ENCODE measurements at regions not wholly inside any gene's neighbourhood (a gene's known extent, or its start where the extent isn't known, plus 50 kb on each side); places are given as distances from the start of the nearest gene placed in this dataset.
A peak's percentile ranks its signal among the peaks of the same experiment; 100 is the strongest.

DNA sequence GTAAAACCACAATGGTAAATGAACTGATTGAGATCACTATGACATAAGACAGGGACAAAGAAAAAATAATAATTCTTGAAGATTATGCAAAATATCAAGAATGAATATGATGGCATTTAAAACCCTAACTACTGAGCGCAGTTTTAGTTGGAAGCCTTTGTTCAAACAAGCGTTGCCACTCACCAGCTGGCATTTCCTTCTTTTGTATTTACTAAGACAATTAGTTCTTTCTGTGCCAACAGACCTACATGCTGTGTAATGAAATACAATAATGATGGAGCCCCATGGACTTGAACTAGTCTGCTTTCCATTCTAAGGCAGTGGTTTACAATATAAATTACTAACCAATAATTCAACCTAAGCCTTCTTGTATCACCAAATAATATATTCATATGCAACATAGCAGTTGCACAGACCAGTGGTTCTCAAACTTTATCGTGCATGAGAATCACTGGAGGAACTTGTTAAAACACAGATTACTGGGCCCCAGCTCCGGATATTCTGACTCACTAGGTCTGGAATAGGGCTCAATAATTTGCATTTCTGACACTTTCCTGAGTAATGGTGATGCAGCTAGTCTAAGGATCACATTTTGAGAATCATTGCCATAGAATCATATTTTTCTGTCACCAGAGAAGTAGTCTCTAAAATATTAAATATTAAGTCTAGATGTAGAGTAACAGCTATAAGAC is 196.4 kb upstream of the MAGEB18 start:
- H3K27me3 ChIP-seq (replicated peaks; ENCODE audit: insufficient read depth, low read depth, low read length, poor library complexity): no peaks in the 10 kb centered on the region
- no peak for TF ChIP-seq EZH2 (IDR thresholded peaks at IDR 0.05; ENCODE audit: borderline replicate concordance, low read depth, low read length, poor library complexity, severe bottlenecking)
- TF ChIP-seq, protein P1, sequence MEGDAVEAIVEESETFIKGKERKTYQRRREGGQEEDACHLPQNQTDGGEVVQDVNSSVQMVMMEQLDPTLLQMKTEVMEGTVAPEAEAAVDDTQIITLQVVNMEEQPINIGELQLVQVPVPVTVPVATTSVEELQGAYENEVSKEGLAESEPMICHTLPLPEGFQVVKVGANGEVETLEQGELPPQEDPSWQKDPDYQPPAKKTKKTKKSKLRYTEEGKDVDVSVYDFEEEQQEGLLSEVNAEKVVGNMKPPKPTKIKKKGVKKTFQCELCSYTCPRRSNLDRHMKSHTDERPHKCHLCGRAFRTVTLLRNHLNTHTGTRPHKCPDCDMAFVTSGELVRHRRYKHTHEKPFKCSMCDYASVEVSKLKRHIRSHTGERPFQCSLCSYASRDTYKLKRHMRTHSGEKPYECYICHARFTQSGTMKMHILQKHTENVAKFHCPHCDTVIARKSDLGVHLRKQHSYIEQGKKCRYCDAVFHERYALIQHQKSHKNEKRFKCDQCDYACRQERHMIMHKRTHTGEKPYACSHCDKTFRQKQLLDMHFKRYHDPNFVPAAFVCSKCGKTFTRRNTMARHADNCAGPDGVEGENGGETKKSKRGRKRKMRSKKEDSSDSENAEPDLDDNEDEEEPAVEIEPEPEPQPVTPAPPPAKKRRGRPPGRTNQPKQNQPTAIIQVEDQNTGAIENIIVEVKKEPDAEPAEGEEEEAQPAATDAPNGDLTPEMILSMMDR (conservative IDR thresholded peaks at IDR 0.05; ENCODE audit: low read depth, low read length): no peak
- intact Hi-C loops (cut with micrococcal nuclease; ENCODE audit: unreplicated experiment): no loop called here
- H3K9me3 ChIP-seq (ENCODE audit: low read depth, low read length, poor library complexity, severe bottlenecking): peaks cover 8% of the 10 kb centered on the region
- H3K36me3 ChIP-seq (ENCODE audit: insufficient read depth, low read length, poor library complexity, severe bottlenecking): no peaks in the 10 kb centered on the region
- H3K27ac ChIP-seq (ENCODE audit: low read depth, low read length, poor library complexity, severe bottlenecking): no peak overlapping the region
- POLR2A ChIA-PET (ENCODE audit: low non-redundant PET): no interaction called here
- CTCF ChIA-PET: no interaction called here
- no TSS peak for BruUV-seq (replicated peaks)
- no peak for DNase-seq (ENCODE audit: low spot score)
- no peaks in the 10 kb centered on the region for H3K4me1 ChIP-seq (ENCODE audit: insufficient read depth, low read length, poor library complexity, severe bottlenecking)
- H3K4me3 ChIP-seq (ENCODE audit: low read depth, low read length, poor library complexity, severe bottlenecking): no peak overlapping the region

DNA sequence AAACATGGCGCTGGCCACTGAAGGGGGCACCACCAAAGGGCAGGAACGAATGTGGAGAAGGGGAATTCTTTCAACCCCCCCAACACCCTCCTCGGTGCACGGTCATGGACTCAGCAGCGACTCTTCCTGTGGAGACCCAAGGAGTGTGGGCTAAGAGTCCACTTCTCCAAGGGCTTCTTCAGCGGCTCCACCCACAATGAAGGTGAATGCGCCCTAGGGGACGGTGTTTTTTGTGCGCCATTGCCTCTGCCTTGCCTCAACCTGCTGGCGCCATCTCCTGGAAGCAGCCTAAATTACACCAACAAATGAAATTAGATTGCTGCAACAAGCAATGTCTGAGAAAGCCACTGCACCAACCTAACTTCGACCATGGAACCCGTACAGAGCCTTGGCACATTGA is 169.2 kb upstream of the MAGEB18 start:
- Histone ChIP-seq H3K9me3 (ENCODE audit: low read depth, low read length, poor library complexity, severe bottlenecking) (no peaks in the 10 kb centered on the region), H3K27ac (ENCODE audit: low read depth, low read length, poor library complexity, severe bottlenecking) (no peak overlapping the region), H3K36me3 (ENCODE audit: insufficient read depth, low read length, poor library complexity, severe bottlenecking) (no peaks in the 10 kb centered on the region), H3K27me3 (replicated peaks; ENCODE audit: insufficient read depth, low read depth, low read length, poor library complexity) (no peaks in the 10 kb centered on the region), H3K4me3 (ENCODE audit: low read depth, low read length, poor library complexity, severe bottlenecking) (no peak overlapping the region), H3K4me1 (ENCODE audit: insufficient read depth, low read length, poor library complexity, severe bottlenecking) (no peaks in the 10 kb centered on the region)
- TF ChIP-seq EZH2 (IDR thresholded peaks at IDR 0.05; ENCODE audit: borderline replicate concordance, low read depth, low read length, poor library complexity, severe bottlenecking): no peak
- TF ChIP-seq, protein P1 (conservative IDR thresholded peaks at IDR 0.05; ENCODE audit: low read depth, low read length): peak; percentile 83
- no TSS peak for BruUV-seq (replicated peaks)
- peak; percentile 65 for DNase-seq (ENCODE audit: low spot score)
- CTCF ChIA-PET: no interaction called here
- intact Hi-C loops (cut with micrococcal nuclease; ENCODE audit: unreplicated experiment): loop anchor here (1.0 kb wide), 2 partner anchors 248 to 446 kb away; no protein-coding TSS in a partner anchor
- POLR2A ChIA-PET (ENCODE audit: low non-redundant PET): no interaction called here

DNA sequence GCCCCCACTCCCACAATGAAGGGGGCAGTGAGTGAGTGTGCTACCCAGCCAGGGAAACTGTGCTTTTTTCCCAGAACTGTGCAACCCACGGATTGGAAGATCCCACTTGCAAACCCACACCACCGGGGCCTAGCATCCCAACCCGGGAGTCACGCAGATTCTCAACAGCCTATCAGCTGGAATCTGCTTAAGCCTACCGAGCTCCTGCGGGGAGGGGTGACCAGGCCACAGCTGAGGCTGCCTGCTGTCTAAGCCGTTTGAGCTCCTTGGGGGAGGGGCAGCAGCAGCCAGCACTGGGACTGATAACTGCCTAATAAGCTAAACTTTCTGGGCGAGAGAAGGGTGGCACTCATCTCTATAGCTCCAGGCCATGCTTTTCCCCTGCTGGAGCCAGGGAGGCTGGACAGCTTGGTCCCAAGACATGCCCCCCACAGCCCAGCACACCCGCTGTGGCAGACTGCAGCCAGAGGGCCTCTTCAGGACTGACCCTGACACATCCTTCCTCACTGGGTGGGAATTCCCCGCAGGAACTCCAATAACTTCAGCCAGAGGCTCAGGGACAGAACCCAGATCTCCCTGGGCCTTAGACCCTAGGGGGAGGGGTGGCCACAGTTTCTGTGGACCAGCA is 161.3 kb upstream of the MAGEB18 start:
- no TSS peak for BruUV-seq (replicated peaks)
- H3K4me1 ChIP-seq (ENCODE audit: insufficient read depth, low read length, poor library complexity, severe bottlenecking): no peaks in the 10 kb centered on the region
- H3K4me3 ChIP-seq (ENCODE audit: low read depth, low read length, poor library complexity, severe bottlenecking): no peak overlapping the region
- H3K36me3 ChIP-seq (ENCODE audit: insufficient read depth, low read length, poor library complexity, severe bottlenecking): no peaks in the 10 kb centered on the region
- no peaks in the 10 kb centered on the region for H3K27me3 ChIP-seq (replicated peaks; ENCODE audit: insufficient read depth, low read depth, low read length, poor library complexity)
- TF ChIP-seq, protein P1 (conservative IDR thresholded peaks at IDR 0.05; ENCODE audit: low read depth, low read length): no peak
- TF ChIP-seq EZH2 (IDR thresholded peaks at IDR 0.05; ENCODE audit: borderline replicate concordance, low read depth, low read length, poor library complexity, severe bottlenecking): no peak
- no peaks in the 10 kb centered on the region for H3K9me3 ChIP-seq (ENCODE audit: low read depth, low read length, poor library complexity, severe bottlenecking)
- intact Hi-C loops (cut with micrococcal nuclease; ENCODE audit: unreplicated experiment): no loop called here
- no peak for DNase-seq (ENCODE audit: low spot score)
- ChIA-PET POLR2A (ENCODE audit: low non-redundant PET) (no interaction called here), CTCF (no interaction called here)
- no peak overlapping the region for H3K27ac ChIP-seq (ENCODE audit: low read depth, low read length, poor library complexity, severe bottlenecking)
